HEK293 (cell line): ENCODE measurements at regions not wholly inside any gene's neighbourhood (a gene's known extent, or its start where the extent isn't known, plus 50 kb on each side); places are given as distances from the start of the nearest gene placed in this dataset.

ENCODE experiments used
- ATF2 ChIP-seq: fragments of 450-650 bp; formaldehyde crosslinking; IDR thresholded peaks from 2 replicates; pipeline ENCODE4 v1.5.1; 2016; ENCODE audit warnings: missing biosample characterization, missing genetic modification characterization, low read depth
- CTCF ChIP-seq: fragments of 450-650 bp; formaldehyde crosslinking; IDR thresholded peaks from 2 replicates; pipeline ENCODE4 v1.5.1; 2016; ENCODE audit warnings: missing biosample characterization, missing genetic modification characterization
- ZEB2 ChIP-seq: fragments of 450-650 bp; formaldehyde crosslinking; IDR thresholded peaks from 2 replicates; pipeline ENCODE4 v1.5.1; 2016; ENCODE audit warnings: missing biosample characterization, missing genetic modification characterization
- ZFHX2 ChIP-seq: fragments of 450-650 bp; formaldehyde crosslinking; conservative IDR thresholded peaks from 2 replicates; pipeline ENCODE4 v1.5.1; 2016; ENCODE audit warnings: missing biosample characterization, missing genetic modification characterization
- ZNF274 ChIP-seq, 2 experiments: fragments of 200-500 bp in 1 of 2; fragments of 450-650 bp in 1 of 2; sonication (Bioruptor generic) in 1 of 2; formaldehyde crosslinking in 1 of 2; IDR thresholded peaks; 2 replicates each; pipeline versions ENCODE4 v1.5.1 to v1.6.1; 2014 to 2016; ENCODE audit warnings: borderline replicate concordance in 1 of 2, inconsistent platforms in 1 of 2, low read length in 1 of 2, missing biosample characterization in 1 of 2, missing genetic modification characterization in 1 of 2
- ZNF280D ChIP-seq: fragments of 450-650 bp; formaldehyde crosslinking; IDR thresholded peaks from 2 replicates; pipeline ENCODE4 v1.5.1; 2016; ENCODE audit warnings: missing biosample characterization, missing genetic modification characterization
- ZNF433 ChIP-seq: fragments of 450-650 bp; formaldehyde crosslinking; IDR thresholded peaks from 2 replicates; pipeline ENCODE4 v1.5.1; 2016; ENCODE audit warnings: missing biosample characterization, missing genetic modification characterization, low read depth
- ZNF660 ChIP-seq: fragments of 450-650 bp; IDR thresholded peaks from 2 replicates; pipeline ENCODE4 v1.5.1; 2018; ENCODE audit warnings: missing biosample characterization, mild to moderate bottlenecking, missing genetic modification characterization
- ZNF670 ChIP-seq: fragments of 450-650 bp; formaldehyde crosslinking; IDR thresholded peaks from 2 replicates; pipeline ENCODE4 v1.5.1; 2016; ENCODE audit warnings: missing biosample characterization, missing genetic modification characterization, low read depth
- TF ChIP-seq, protein P1 (sequence below): fragments of 450-650 bp; formaldehyde crosslinking; IDR thresholded peaks from 2 replicates; pipeline ENCODE4 v1.5.1; 2016; ENCODE audit warnings: missing biosample characterization, missing genetic modification characterization

- TF ChIP-seq ZNF433 (tag by site-specific recombination), result no peak
- TF ChIP-seq CTCF (tag by site-specific recombination), result no peak
- TF ChIP-seq ZNF660 (tag by site-specific recombination), result no peak
- TF ChIP-seq ZEB2 (tag by site-specific recombination), result no peak
- no peak for TF ChIP-seq ZNF670
- no peak for TF ChIP-seq ZNF280D (tag by site-specific recombination)
- no peak for TF ChIP-seq ATF2 (tag by site-specific recombination)
- TF ChIP-seq ZNF274 (IDR thresholded peaks at IDR 0.05; ENCODE audit: low read length), result no peak
- no peak for TF ChIP-seq ZNF274 (tag by site-specific recombination; IDR thresholded peaks at IDR 0.05; ENCODE audit: borderline replicate concordance)
- no peak for TF ChIP-seq ZFHX2 (tag by site-specific recombination)
- TF ChIP-seq, protein P1, sequence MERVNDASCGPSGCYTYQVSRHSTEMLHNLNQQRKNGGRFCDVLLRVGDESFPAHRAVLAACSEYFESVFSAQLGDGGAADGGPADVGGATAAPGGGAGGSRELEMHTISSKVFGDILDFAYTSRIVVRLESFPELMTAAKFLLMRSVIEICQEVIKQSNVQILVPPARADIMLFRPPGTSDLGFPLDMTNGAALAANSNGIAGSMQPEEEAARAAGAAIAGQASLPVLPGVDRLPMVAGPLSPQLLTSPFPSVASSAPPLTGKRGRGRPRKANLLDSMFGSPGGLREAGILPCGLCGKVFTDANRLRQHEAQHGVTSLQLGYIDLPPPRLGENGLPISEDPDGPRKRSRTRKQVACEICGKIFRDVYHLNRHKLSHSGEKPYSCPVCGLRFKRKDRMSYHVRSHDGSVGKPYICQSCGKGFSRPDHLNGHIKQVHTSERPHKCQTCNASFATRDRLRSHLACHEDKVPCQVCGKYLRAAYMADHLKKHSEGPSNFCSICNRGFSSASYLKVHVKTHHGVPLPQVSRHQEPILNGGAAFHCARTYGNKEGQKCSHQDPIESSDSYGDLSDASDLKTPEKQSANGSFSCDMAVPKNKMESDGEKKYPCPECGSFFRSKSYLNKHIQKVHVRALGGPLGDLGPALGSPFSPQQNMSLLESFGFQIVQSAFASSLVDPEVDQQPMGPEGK (tag by site-specific recombination), result no peak
These were observed 81.1 kb upstream of the EPHA4 start for GRCh38 chr2:221653182-221653581.
